ENCODE measurements at regions not wholly inside any gene's neighbourhood (a gene's known extent, or its start where the extent isn't known, plus 50 kb on each side); places are given as distances from the start of the nearest gene placed in this dataset.
"Not testable (repeated sequence)": the region's sequence is repeated elsewhere in the genome, so short reads cannot be mapped to it uniquely, and the experiment has no call there.

DNA sequence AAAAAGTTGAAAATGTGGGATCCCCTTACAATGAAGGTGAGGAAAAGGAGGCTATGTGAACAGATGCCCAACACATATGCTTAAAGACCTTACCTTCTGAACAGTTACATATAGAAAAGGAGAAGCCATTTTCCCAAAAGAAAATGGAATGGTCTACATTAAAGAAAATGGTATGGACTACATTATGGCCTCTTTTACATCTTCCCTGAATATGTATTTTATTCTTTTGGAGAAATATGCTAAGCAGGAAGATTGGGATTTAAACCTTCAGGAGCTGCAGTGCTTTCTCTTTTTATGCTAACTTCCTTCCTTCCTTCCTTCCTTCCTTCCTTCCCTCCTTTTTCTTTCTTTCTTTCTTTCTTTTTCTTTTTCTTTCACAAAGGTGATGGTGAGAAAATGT, 155.4 kb downstream of the SEC23IP start:
- DNase-seq (ENCODE audit: low read depth in 4 of 4, low spot score in 3 of 4) = no peak

DNA sequence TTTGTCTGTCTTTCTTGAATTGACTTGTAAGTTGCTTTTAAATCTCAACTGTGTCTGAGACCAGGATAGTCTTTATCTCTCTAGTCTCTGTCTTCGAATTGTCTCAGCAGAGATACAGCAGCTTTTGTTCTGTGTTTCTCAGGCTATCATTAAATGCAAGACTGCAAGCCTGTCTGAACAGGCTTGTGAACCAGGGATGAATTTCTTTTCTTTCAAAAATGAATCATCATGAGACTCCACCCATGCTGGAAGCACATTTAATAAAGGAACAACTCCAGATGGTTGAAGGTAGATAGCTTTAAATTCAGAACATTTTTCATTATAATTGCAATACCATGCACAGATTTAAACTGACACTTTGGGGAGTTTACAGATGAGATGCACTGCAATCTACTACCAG, 155.9 kb downstream of the SEC23IP start:
- no peak for DNase-seq (ENCODE audit: low read depth in 4 of 4, low spot score in 3 of 4)

DNA sequence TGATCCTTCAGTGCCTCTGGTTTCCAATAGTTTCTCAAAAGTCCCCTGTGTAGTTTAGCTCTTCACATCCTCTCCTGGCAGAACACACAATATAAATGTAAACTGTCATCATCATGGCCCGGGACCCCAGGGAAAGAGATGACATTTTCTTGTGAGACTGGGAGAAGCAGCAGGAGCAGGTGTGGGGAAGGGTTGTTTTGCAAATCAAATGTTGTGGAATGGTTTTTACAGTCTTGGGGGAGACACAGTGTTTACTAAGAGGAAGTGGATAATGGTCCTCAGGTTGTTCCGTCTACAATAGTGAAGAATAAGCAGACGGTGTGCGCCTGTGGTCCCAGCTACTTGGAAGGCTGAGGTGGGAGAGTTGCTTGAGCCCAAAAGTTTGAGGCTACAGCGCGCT, 159.1 kb downstream of the SEC23IP start:
- DNase-seq (ENCODE audit: low read depth in 4 of 4, low spot score in 3 of 4) = no peak

DNA sequence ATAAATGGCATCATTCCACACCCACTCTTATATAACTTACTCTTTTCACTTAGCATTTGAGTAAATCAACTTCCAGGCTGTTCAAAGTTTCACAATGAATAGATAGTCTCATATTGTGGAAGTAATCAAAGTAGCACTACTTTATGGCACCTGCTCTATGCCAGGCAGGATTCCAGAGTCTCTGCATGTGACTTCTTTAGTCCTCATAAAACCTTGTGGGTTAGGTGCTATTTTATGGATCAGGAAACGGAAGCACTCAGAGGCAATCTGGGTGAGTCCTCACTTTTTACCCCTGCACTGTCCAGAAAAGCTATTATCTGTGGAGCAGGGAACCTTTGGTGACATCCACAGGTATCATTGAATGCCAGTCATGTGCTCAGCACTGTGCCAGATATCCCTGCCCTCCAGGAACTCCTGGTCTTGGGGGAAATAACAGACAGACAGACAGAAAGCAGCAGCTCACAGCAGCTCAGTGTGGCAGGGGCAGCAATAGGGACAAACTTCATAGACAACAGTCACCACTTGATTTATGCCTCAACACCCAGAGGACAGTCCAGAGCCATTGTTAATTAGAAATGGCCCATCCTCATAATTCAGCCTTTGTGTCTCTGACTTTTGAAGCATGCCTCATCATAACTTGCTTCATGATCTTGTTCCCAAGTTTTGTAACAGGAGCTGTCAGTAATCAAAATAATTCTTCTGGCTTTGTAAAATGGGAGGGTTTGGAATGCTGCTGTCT, 160.6 kb downstream of the SEC23IP start:
- no peak for DNase-seq (ENCODE audit: low read depth in 4 of 4, low spot score in 3 of 4)

DNA sequence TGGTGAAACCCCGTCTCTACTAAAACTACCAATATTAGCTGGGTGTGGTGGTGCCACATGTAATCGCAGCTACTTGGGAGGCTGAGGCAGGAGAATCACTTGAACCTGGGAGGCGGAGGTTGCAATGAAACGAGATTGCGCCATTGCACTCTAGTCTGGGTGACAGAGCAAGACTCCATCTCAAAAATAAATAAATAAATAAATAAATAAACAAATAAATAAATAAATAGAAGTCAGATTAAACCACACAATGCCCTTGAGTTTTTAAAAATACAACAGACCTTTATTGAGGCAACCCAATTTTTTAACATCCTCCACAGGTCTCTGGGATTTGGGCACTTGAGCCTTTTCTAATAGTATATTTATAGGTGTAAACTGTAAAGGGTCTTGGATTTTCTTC, 167.3 kb downstream of the SEC23IP start:
- DNase-seq (ENCODE audit: low read depth in 4 of 4, low spot score in 3 of 4) = not testable (repeated sequence)

DNA sequence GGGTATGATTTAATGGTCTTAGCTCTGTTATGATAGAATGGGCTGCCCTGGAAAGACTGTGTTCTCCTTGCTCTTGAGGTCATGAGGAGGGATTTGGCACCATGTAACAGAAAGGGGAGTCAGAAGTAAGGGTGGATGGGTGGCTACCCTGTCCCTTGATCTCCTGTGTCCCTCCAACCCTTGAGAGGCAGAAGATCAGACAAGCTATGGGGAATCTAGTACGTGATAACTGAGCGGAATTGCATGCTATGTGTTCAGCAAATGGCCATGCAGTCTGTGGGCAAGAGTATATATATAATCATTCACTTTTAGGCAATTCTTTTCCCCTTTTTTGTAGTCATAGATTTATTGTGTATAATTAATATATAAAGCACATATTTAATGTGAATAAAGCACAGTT, 174.9 kb downstream of the SEC23IP start:
- DNase-seq (ENCODE audit: low read depth in 4 of 4, low spot score in 3 of 4) = no peak

DNA sequence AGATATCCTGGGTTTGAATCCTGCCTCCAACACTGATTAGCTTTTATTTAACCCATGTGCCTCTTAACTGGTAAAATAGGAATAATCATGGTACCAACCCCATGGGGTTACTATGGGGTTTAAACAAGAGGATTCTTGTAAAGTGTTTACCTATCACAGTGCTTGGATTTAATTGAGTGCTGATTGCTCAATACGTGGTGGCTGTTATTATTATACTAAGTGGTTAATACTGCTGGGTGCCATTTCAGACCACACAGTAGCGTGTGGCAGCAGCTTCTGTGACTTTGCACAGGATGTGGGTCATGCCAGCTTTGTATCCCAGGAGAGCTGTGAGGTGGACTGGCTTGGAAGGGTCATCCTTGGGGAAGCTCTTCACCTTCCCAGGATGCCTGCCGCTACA, 177.2 kb downstream of the SEC23IP start:
- DNase-seq (ENCODE audit: low read depth in 4 of 4, low spot score in 3 of 4) = no peak

DNA sequence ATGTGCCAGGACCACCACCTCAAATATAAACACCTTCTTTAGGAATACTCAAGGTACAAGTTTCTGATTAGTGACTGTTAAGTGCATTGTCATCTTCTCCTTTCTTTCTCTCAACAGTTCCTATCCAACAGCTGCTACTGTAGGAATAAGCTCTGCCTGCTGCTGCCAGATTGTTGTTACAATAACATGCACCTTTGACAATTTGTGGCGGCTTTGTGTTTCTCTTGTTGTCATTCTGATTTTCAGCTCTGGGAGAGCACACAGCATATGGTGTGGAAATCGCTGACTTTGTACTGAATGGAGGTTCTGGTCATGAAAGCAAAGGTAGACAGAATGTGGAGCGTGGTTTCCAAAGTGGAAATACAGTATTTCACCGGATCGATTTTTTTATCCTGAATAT, 182.8 kb downstream of the SEC23IP start:
- DNase-seq (ENCODE audit: low read depth in 4 of 4, low spot score in 3 of 4) = no peak

DNA sequence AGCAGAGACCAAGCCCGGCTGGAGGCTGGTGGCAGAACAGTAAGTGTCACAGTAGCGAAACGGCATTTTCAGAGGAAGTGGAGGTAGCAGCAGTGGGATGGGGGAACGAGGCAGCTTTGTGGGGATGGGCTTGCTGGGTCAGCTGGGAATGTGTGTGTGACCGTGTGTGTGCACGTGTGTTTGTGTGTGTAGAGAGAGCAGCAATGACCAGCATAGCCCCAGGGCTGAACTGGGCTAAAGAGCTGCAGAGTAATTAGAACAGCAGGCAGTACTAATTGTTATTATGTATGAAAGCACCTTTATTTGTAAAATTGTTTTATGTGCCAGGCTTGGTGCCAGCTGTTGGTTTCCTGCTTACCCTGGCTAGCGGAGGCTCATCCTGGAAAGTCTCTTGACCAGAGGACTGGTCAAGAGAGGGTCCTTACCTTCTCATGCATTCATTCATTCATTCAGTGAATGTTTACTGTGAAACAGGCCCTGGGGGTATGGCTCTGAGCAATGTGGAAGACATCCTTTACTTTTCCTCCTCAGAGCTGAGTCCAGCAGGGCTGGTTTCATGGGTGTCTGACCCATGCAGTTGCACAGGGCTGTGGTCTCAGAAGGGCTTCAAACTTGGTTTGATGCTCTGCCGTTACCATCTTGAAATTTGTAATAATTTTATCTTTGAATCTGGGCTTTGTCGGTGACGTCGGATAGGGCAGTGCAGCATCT, 184.6 kb downstream of the SEC23IP start:
- DNase-seq (ENCODE audit: low read depth in 4 of 4, low spot score in 3 of 4) = no peak

DNA sequence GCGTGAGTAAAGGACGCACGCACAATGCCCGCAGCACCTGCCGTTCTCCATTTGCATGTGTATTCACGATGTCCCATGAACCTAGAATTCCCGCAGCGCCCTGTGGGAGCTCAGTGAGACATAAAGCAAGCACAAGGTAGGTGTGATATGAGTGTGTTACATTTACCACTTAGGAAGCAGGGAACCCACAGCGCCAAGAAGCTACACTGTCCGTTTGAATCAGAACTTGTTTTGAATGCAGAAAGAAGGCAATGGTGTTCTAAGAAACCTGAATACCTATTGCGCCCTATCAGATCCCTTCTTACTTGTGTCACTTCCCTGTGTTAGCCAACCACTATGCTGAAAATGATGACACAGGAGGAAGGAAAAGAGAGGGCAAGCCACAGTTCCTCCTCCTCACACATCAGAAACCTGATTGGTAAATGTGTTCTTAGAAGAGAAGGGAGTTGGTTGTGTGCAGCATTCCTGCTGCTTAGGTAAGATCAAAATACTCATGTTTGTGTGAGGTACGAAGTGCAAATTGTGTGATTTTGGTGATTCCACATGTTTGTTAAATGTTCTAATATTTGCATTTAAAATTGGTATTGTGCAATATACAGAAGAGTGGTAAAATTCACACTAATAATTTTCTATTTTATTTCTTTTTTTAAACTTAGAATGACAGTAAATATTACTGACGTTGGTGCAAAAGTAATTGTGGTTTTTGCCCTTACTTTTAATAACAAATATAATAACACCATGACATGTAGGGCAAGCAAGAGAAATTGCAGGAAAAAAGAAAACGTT, 185.4 kb downstream of the SEC23IP start:
- DNase-seq (ENCODE audit: low read depth in 4 of 4, low spot score in 3 of 4) = no peak

DNA sequence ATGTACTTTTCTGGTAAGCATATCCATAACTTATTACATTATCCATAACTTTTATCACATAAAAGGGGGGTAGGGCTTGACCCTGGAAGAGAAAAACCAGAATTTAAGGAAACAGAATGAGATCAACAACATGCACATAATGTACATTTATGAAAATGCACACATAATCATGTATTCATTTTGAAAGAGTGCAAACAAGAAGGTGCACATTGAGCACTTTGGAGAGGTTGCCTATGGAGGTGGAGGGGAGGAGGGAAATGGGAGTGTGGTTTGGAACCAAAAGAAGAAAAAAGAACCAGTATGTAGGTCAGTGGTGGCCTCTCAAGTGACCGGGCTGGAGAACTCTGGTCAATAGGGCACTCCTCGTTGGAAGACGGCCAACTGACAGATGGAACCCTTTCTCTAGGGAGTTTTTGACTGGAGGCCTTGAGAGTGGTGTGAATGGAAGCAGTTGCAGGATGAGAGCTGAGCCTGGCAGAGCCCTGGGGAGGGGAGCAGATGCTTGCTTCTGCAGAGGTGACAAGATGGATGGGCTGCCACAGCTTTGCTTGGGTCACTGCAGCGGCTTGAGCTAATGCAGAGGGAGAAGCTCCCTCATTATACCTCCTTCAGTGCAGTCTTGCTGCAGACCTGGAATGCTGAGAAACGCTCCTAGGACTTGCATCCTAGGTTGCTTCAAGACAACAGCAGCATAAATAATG, 192.7 kb downstream of the SEC23IP start:
- DNase-seq (ENCODE audit: low read depth in 4 of 4, low spot score in 3 of 4) = peak in 1 of 4 donors; percentile 21

DNA sequence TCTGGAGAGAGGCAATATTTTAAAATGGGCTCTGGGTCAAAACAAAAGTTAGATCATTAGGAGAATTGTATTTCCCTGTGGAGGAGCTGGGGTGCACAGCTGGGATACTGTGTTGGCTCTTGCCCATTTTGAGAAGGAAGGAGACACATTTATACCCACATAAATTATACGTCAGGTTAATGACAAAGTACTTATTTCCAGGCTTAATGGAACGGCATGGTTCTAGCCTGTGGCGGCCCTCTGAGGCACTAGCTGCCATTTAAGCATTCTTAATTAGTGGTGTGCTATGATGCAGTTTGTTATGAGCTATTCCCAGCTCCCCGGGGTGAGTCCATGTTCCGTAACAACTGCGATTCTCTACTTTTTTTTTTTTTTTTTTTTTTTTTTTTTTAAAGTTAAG, 193.5 kb downstream of the SEC23IP start:
- no peak for DNase-seq (ENCODE audit: low read depth in 4 of 4, low spot score in 3 of 4)

DNA sequence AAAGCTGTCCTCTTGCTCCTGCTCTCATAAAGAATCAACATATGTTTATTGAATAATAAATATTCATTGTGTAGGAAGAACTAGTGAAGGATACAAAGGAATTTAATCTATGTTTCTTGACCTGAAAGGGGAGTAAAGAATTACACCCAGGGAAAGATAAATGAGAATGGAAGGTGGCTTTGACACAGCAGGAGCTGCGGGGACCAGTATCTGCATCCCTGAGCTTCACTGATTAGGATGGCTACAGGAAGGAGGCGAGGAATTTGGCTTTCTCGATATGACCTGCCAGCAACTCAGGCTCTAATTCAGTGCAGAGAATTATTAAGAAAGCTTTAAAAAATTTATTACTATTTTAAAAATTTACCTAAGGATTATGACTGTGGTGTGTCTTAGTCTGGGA, 194.6 kb downstream of the SEC23IP start:
- no peak for DNase-seq (ENCODE audit: low read depth in 4 of 4, low spot score in 3 of 4)

DNA sequence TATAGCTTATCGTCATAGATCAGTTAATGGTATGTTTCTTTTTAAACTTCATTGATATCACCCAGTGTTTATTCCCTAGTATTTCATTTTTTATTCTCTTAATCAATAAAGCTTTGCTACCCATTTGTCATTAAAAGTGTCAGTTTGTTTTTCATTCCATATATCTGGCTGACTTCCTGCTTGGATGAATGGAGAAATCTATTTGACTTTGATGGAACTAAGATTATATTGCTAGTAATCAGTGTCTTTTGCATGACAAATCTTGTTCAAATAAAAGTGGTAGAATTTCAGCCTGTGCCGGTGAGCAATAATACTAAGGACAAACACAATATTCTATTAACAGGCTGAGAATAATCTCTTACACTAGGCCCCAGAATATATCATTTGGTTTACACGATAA, 203.3 kb downstream of the SEC23IP start:
- DNase-seq (ENCODE audit: low read depth in 4 of 4, low spot score in 3 of 4) = no peak

DNA sequence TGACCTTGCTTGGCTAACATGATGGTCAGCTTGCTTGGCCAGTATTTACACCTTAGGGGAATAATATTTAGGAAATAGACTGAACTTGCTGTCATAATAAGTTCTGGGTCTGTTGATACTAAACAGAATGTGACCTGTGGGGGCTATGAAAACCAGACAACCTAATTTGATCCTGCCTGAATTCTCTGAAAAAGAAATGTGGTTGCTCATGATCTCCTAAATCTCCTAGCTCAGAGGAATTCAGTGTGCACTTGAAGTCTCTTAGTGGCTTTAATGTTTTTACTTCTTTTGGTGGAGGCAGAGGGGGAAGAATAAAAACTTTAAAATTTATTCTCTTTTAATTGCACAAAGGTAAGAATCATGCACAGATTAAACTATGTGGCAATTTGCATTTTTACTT, 205.2 kb downstream of the SEC23IP start:
- no peak for DNase-seq (ENCODE audit: low read depth in 4 of 4, low spot score in 3 of 4)

DNA sequence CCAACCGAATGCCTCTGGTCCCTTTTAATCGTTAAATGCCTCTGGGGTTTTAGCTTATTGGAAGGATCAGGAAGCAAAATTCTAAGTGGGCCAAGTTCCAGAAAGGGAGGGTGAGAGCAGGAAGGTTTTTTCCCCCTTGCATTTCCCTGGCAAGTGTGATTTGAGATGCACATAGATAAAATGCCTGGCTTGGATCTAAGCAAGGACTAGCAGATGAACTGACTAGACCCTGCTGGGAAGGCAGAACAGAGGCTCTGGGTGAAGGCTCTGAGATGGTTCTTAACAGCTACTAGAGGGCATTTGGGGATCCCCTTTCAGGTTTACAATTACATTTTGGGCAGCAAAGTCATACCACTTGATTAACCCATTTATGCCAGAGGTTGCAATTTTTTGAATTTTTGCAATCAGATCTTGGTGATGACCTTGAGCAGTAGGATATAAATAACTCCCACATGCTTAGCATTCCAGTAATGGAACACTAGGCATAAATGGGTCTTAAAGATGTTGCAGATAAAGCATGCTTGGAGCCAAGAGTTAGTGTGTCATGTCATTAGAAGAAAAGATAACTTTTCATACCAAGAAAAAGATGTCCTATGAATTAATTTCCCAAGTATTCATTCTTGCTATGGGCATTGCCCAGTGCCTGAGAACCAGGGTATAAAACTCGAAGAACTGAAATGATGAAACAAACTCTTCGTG, 205.9 kb downstream of the SEC23IP start:
- DNase-seq (ENCODE audit: low read depth in 4 of 4, low spot score in 3 of 4) = no peak

DNA sequence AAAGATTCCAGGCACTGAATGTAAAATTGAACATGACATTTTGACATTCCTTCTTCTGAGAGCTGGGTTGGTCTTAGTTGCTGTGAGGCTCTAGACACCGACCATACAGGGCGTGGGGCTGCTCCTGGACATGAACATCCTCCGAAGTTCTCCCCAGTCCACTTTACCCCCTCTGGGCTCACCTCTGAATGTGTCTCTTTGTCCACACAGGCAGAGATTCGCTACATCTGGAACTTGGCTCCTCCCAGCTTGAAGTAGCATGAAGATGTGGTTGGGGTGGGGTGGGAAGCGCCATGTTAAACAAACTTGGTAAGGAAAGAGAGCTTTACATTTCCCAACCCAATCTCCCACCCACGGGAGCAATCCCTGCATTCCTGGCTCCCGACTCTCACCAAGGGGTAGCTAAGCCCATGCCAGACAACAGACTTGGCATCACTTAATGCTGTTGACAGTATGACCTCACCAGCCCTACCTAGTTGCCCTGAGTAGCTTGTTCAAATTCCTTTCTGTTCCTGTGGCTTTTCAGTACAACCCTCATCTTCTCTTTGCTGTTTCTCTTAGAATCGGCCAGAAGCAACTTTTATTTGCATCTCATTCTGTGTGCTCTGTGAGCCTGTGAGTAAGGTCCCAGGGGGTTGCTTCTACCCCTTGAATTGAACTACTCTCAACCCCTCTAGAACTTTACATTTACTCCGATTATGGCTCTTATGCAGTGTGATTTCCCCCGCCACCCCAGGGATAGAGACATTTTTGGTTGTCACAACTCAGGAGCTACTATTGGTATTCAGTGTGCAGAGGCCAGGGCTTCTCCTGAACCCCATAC, 211.4 kb downstream of the SEC23IP start:
- no peak for DNase-seq (ENCODE audit: low read depth in 4 of 4, low spot score in 3 of 4)

DNA sequence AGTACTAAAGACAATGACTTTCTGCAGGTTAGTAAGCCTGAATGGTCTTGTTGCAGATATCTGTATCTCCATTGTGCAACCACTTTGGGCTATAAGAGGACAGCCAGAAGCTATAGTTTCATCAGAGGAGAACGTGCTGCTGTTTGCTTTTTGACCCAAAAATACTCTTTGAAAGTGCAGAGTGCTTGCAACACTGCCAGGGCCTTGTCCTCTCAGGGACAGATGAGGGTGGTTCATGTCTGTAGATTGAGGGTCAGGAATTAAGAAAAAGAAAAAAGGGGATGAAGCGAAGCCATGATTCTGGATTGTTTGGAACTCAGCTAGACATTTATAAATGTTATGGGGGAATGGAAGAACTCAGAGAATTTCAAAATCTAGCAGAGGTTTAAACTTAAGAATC, 212.5 kb downstream of the SEC23IP start:
- no peak for DNase-seq (ENCODE audit: low read depth in 4 of 4, low spot score in 3 of 4)

DNA sequence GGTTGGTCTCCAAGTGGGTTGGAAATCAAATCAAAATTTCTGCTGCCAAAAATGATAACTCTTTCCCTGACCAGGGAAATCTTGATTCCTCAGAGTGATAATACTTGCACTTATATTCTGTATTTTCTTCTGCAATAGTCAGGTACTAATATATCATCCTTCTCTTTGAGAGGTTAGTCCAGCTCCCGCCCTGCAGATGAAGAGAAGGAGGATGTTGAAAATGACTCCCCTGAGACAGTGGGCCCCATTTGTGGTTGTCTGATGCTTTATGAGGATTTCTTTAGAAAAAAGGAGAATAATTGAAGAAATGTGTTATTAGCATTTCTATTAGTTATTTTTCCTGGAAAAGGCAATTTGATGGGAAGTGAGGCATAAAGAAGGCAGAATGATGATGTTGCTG, 213.0 kb downstream of the SEC23IP start:
- DNase-seq (ENCODE audit: low read depth in 4 of 4, low spot score in 3 of 4) = no peak

DNA sequence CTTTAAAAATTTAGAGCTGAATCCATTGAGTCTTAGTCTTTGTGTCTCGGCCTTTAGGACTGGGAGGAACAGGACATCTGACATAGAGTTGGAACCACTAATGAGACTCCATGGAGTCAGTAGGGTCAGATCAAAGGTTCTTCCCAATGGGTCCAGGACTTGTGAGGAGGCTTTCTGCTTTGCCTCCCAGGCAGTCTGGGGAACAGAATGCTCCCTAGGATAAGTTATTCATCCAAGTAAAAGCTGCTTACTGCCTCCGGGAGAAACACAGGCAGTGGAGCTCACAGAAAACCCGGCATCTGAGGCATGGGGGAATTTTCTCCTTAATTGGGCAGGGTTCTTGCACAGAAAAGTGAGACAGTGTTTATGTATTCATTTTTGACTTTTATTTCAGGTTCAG, 216.4 kb downstream of the SEC23IP start:
- DNase-seq (ENCODE audit: low read depth in 4 of 4, low spot score in 3 of 4) = no peak
